Right forelimb (tissue), 1 donor: ENCODE measurements at regions not wholly inside any gene's neighbourhood (a gene's known extent, or its start where the extent isn't known, plus 50 kb on each side); places are given as distances from the start of the nearest gene placed in this dataset.

ENCODE experiments used
- DNase-seq: peaks from one replicate; pipeline ENCODE4 v3.0.0-alpha.2; 2018

- no peak for DNase-seq
Measured at GRCh38 chr20:11867291-11867919, 50.3 kb upstream of the BTBD3 start.
